Coronary artery (tissue), 2 donors: ENCODE measurements at regions not wholly inside any gene's neighbourhood (a gene's known extent, or its start where the extent isn't known, plus 50 kb on each side); places are given as distances from the start of the nearest gene placed in this dataset.
"Not testable (repeated sequence)": the region's sequence is repeated elsewhere in the genome, so short reads cannot be mapped to it uniquely, and the experiment has no call there.

Experiments
- DNase-seq: peaks from one replicate; pipeline ENCODE4 v3.0.0-alpha.2; 2017; ENCODE audit warnings: low spot score
- H3K27ac ChIP-seq, 2 donors: fragments of 200-600 bp; sonication (generic); one replicate each; pipeline ENCODE4 v1.5.1; 2016 to 2019
- H3K4me3 ChIP-seq: fragments of 200-600 bp; sonication (generic); 2 replicates; pipeline ENCODE4 v1.5.1; 2016; ENCODE audit warnings: mild to moderate bottlenecking, moderate library complexity
- CTCF ChIP-seq: fragments of 200-600 bp; sonication (generic); IDR thresholded peaks from one replicate; pipeline ENCODE4 v1.5.1; 2019; ENCODE audit warnings: antibody characterized with exemption

GRCh38 chr6:22173311-22173710 is 123.5 kb downstream of the PRL start:
- Histone ChIP-seq H3K4me3 (no peak overlapping the region), H3K27ac (no peak overlapping the region)
- DNase-seq: no peak
- no peak for TF ChIP-seq CTCF

GRCh38 chr6:22180250-22180649 is 116.6 kb downstream of the PRL start:
- not testable (repeated sequence) for H3K4me3 ChIP-seq, H3K27ac ChIP-seq, DNase-seq

GRCh38 chr6:22184371-22184770 is 112.5 kb downstream of the PRL start:
- DNase-seq: no peak
- no peak for TF ChIP-seq CTCF
- no peak overlapping the region for H3K4me3 ChIP-seq
- H3K27ac ChIP-seq: no peak overlapping the region

- no peak for TF ChIP-seq CTCF
- DNase-seq: no peak
- no peak overlapping the region for H3K27ac ChIP-seq
- no peak overlapping the region for H3K4me3 ChIP-seq
Observed at GRCh38 chr6:22189946-22190345, 106.9 kb downstream of the PRL start.

GRCh38 chr6:22194188-22194921 is 102.5 kb downstream of the PRL start:
- TF ChIP-seq CTCF: no peak
- DNase-seq: no peak

GRCh38 chr6:22199771-22200170 is 97.1 kb downstream of the PRL start:
- Histone ChIP-seq H3K4me3 (no peak overlapping the region), H3K27ac (no peak overlapping the region)
- no peak for TF ChIP-seq CTCF
- no peak for DNase-seq

More at GRCh38 chr6:22194188-22194921, 102.5 kb downstream of the PRL start:
- H3K27ac ChIP-seq: no peak overlapping the region
- no peak overlapping the region for H3K4me3 ChIP-seq

GRCh38 chr6:22204153-22204552 is 92.7 kb downstream of the PRL start:
- Histone ChIP-seq H3K27ac (no peak overlapping the region), H3K4me3 (no peak overlapping the region)
- no peak for TF ChIP-seq CTCF
- DNase-seq: no peak
